NCI-H2029 (cell line): ENCODE measurements at regions not wholly inside any gene's neighbourhood (a gene's known extent, or its start where the extent isn't known, plus 50 kb on each side); places are given as distances from the start of the nearest gene placed in this dataset.

Experiments
- DNase-seq: peaks from one replicate; lab custom pipeline; 2025; lab: John Stamatoyannopoulos, UW

- DNase-seq: no peak
Observed at GRCh38 chr5:126315341-126315740, 107.9 kb upstream of the GRAMD2B start.

DNA sequence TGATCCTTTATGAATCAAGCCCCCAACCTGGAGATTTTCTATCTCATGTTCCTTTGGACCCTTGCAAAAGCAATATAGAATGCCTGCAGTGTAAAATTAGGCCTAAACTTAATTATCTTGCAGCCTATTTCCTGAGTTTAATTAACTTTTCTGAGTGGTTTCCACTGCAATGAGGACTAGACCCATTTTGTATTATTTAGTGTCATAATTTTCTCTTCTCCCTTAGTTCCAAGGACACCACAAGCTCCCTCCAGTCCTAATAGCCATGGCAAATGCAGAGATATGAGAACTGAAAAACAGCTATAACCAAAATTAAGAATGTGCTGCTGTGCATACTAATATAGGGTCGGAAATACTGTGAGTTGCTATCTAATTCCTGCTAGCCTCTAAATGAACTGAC is 90.9 kb upstream of the GRAMD2B start:
- no peak for DNase-seq

DNA sequence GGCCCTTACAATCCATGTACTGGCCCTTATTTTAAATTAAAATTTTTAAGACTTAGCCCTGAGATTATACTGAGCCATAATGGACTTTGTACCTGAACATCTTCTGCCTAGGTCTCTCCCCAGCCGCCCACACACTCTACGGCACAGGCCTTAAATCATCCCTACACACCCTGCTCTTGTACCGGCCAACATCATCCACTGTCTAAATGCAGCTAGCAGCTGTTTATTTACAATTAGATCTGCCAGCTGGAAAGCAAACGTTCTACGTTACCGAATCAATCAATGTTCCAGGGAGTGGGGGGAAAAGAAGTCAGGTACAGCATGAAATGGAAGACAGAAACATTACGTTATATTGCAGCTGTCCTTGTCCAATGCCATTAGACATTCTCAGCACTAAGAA is 88.4 kb upstream of the GRAMD2B start:
- no peak for DNase-seq

DNA sequence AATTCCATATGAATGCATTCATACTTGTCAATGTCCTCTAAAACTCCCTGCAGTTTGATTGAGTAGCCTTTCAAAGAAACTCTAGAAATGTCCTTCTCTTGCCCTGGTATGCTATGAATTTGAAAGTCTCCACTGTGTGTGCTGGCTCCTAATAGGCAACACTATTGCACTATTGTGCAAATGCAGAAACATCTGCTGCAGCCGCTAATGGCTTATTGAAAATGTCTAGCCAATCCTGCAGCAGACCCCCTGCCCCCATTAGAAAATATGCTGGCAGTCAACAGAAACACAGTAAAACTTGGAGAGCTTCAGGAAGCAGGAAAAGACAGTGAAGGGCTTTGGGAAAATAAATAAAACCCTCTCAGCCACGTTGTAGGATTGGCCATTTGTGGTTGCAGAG is 87.3 kb upstream of the GRAMD2B start:
- no peak for DNase-seq

GRCh38 chr5:126338635-126339034 is 84.6 kb upstream of the GRAMD2B start:
- DNase-seq: no peak

DNA sequence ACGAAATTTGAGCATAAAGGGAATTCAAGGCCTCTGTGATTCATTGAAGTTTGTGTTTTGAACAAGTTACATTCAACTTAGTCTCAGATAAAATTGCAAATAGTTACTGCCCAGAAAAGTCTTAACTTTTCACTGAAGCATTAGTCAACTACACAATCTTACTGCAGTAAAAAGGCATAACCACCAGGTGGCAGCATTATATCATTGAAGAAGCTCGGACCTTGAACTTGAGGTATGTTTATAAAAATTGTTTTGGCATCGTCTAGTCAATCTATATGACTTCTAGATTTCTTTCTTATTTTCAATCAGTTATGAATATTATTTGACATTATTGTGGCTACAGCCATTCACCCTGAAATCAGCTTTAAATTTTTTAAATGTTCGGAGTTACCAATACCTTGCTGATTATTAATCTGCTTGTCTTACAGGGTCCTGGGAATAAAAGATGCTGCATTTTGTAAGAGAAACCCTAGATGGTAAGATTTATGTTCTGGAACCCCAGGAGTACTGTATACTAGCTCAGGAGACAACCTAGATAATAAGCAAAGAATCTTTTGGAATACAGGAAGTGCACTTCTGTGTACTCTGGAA is 83.9 kb upstream of the GRAMD2B start:
- DNase-seq: peak; percentile 25

DNA sequence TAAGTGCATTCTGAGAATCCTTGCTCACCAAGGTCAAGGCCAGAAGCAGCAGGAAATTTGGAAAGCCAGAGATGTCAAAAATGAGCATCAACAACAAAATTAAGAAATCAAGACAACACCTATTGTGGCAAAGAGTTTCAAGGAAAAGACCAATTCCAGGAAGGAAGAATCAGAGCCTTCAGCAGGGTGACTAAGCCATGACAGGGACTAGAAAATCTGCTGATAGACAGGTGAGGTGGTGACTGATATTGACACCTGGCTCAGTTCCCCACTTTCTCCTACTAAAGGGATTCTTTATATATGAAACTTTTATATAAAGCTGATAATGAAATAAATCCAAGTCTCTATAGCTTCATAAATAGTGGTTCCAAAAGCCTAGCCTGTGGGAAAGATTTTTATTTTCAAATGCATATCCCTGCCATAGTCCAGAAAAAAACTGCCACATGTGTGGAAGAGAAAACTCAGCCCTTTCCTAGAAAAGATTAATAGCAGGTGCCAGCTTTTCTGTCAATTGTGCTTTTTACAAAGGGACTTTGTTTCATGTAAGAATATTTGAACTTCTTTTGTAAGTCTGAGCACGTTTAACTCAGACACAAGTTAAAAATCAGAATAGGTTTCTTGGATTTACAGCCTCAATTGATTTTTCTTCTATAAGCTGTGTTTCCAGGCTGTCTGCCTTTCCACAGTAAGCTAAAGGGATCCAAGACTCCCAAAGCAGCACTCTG is 81.1 kb upstream of the GRAMD2B start:
- no peak for DNase-seq

GRCh38 chr5:126348855-126349635 is 74.2 kb upstream of the GRAMD2B start:
- DNase-seq: no peak

DNA sequence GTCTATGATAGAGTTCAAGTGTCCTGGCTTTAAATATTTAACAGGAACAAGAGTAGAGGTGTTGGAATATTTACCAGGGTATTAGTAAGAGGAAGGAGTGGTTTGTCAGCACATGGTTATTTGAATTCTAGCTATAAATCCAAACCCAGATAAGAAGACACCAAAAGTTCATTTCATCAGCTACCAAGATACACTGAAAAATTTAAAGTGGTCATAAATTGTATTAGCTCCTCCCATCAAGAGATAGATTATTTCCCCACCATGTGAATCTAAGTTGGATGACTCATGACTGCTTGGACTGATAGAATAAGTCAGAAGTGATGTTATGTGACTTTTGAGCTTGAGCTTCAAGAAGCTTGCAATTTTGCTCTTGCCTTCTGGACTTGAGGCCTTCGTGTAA is 72.1 kb upstream of the GRAMD2B start:
- DNase-seq: no peak

- peak; percentile 37 for DNase-seq
Observed at GRCh38 chr5:126354012-126354857, 69.0 kb upstream of the GRAMD2B start.

DNA sequence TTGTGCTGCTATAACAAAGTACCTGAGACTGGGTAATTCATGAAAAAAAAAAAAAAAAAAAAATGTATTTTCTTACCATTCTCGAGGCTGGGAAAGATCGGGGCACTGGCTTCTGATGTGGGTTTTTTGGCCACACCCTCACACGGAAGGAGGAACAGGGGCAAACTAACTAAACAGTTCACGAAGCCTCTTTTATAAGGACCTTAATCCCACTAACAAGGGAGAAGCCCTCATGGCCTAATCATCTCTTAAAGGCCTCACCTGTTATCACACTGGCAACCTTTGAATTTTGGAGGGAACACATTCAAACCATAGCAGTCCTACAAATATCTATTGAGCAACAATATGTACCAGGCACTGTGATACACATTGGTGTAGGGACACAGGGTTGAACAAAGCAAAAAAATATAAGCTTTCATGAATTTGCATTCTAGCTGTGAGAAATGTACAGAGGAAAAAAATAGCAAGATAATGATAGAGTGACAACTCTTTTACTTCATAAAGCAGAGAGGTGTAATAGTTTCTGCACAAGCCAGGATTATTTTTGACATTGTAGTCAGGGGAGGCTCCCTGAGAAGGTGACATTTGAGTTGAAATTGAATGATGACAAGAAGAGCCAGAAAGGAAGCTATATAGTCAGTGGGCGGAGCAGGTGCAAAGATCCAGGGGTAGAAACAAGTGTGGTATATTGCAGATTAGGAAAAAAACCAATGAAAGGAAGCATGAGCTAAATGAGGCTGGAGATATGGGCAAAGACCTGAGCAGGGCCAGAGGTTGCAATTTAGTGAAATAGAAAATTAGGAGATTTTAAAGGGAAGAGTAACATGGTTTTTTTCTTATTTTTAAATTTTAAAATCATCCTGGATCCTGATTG is 68.1 kb upstream of the GRAMD2B start:
- DNase-seq: no peak

DNA sequence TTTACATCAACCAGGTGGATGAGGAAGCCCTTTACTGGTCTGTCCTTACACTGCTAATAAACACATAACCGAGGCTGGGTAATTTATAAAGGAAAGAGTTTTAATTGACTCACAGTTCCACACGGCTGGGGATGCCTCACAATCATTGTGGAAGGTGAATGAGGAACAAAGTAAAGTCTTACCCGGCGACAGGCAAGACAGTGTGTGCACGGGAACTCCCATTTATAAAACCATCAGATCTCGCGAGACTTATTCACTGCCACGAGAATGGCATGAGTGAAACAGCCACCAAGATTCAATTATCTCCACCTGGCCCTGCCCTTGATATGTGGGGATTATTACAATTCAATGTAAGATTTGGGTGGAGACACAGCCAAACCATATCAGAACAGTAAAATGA is 67.3 kb upstream of the GRAMD2B start:
- no peak for DNase-seq

GRCh38 chr5:126357585-126358342 is 65.4 kb upstream of the GRAMD2B start:
- DNase-seq: no peak

- no peak for DNase-seq
Observed at GRCh38 chr5:126358525-126358924, 64.7 kb upstream of the GRAMD2B start.

GRCh38 chr5:126359884-126360283 is 63.3 kb upstream of the GRAMD2B start:
- DNase-seq: no peak

DNA sequence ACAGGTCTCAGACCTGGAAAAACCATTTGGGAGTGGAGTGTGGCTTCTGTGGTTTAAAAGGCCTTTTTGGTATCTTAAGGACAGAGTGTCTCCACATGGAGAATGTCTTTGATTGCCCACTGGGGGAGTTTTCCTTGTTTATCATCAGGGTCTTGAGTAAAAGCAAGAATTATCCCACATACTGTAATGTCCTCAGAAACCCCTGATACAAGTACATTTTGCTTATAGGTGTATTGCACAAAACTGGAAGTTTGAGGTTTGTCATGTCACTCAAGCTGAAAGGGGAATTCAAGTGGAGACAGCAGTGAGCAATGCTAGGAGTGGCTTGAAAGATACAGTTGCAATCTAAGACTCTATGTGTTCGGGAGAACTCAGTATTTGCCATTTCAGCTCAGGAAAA is 62.7 kb upstream of the GRAMD2B start:
- no peak for DNase-seq

GRCh38 chr5:126363658-126364057 is 59.6 kb upstream of the GRAMD2B start:
- no peak for DNase-seq

DNA sequence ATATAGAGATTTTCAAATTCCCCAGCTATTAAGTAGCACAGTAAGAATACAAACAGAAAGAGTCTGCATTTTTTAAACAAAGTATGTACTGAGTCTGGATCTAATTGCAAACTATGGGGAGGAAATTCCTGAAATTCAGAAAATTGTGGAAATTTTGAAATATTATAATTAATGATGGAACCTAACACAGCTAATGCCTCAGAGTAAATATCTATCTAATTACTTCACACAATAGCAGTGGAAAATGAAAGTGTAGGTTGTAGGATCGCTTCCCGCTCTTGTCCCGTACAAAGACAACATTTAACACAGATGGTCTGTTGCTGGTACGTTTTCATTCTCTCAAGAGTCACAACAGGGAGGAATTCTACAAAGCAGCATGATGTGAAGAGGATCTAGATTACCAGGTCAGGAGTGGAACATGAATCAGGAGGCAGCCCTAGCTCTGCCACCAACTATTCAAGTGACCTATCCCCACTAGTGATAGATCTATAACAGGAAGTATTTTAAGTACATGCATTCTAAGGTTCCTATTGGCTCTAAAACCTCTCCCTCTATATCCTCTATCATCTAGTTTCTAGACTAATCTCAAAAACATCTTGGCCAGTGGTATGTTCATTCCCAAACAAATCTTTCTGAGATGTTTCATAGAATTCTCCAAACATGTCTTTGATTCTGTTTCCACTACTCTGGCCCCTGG is 58.9 kb upstream of the GRAMD2B start:
- DNase-seq: no peak

DNA sequence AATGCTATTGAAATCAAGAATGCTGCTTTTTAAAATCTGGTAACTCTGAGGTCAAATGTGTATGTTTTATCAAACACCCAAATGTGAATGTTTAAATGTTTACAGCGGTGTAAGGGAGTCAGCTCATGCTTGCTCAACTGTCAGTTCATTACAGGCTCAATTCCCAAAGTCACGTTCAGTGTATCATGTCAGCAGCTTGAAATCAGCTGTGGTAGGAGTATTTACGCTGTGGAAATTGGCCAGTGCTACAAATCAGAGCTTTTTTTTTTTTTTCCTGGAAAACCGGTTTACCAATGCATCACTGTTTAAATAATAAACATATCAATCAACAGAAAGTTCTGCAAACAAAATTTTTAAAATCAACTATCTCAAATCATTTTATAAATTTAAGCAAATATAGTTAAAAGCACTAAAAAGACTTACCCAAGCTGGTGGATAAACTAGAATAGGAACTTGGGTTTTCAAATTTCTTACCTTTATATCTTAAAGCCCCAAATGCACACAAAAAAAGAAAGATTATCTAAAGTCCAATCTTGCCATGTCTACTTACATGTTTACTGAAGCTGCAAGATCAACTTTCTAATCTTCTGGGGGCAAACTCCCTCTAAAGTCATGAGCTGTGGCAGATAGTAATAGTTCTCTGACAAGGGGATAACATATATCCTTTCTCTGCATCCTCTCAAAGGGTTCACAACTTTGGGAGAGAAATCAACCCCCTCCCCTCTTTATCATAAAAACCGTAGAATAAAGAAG is 57.6 kb upstream of the GRAMD2B start:
- no peak for DNase-seq
